GM12878 (cell line): ENCODE measurements at regions not wholly inside any gene's neighbourhood (a gene's known extent, or its start where the extent isn't known, plus 50 kb on each side); places are given as distances from the start of the nearest gene placed in this dataset.

Experiments used
- ATAC-seq: fragments of 200-7000 bp; cut with Tn5 transposase; 3 replicates; pipeline ENCODE4 v1.9.1; 2020; ENCODE audit warnings: mild to moderate bottlenecking, moderate library complexity
- BruUV-seq: library from RNA; stranded (reverse); fragments of 400-500 nt; replicated peaks from 2 replicates; lab custom pipeline; 2021; lab: Mats Ljungman, UMichigan
- CTCF ChIA-PET: fragments of 300-600 bp; sonication (Branson Sonifier 250); formaldehyde crosslinking; extraction: SDS; loops from one replicate; lab custom pipeline; 2021; ENCODE audit warnings: inconsistent platforms; lab: Yijun Ruan, JAX
- POLR2A ChIA-PET: fragments of 350-600 bp; formaldehyde crosslinking; extraction: SDS; loops from one replicate; lab custom pipeline; 2021; ENCODE audit warnings: inconsistent platforms; lab: Charles Lee
- RAD21 ChIA-PET: fragments of 300-600 bp; sonication (Branson Sonifier 250); formaldehyde crosslinking; loops from one replicate; lab custom pipeline; 2023; ENCODE audit warnings: antibody characterized with exemption; ENCODE audit not compliant: unreplicated experiment; lab: Charles Lee
- SMC1A ChIA-PET: fragments of 300-600 bp; sonication (Branson Sonifier 250); formaldehyde crosslinking; loops from one replicate; lab custom pipeline; 2023; ENCODE audit not compliant: unreplicated experiment, uncharacterized antibody; lab: Charles Lee
- DNase-seq: peaks from one replicate; pipeline ENCODE4 v3.0.0-alpha.2; 2011; ENCODE audit warnings: low read depth, low spot score
- FAIRE-seq: peaks from 3 replicates; lab custom pipeline; 2011; peaks lifted over from hg19 to GRCh38; lab: Jason Lieb, UNC
- H2AFZ ChIP-seq: 2 replicates; pipeline ENCODE4 v1.6.0; 2011; ENCODE audit warnings: low read depth, low read length, control low read depth; ENCODE audit not compliant: control insufficient read depth
- H3K27ac ChIP-seq: 2 replicates; pipeline ENCODE4 v1.5.1; 2011; ENCODE audit warnings: control low read depth; ENCODE audit not compliant: control insufficient read depth, insufficient read depth
- H3K27me3 ChIP-seq, 2 experiments: replicated peaks in 1 of 2; 2 replicates each; pipeline versions ENCODE4 v1.6.0 to v1.6.1; 2011; ENCODE audit warnings: low read length in 1 of 2; ENCODE audit not compliant: control insufficient read depth in 2 of 2, insufficient read depth in 2 of 2
- H3K36me3 ChIP-seq, 2 experiments: 2 replicates each; pipeline ENCODE4 v1.5.1; 2011; ENCODE audit warnings: low read length in 1 of 2; ENCODE audit not compliant: control insufficient read depth in 2 of 2, insufficient read depth in 2 of 2
- H3K4me1 ChIP-seq: 2 replicates; pipeline ENCODE4 v1.6.1; 2011; ENCODE audit warnings: mild to moderate bottlenecking, low read length, moderate library complexity, mixed read lengths; ENCODE audit not compliant: control insufficient read depth, insufficient read depth
- H3K4me2 ChIP-seq: 2 replicates; pipeline ENCODE4 v1.6.0; 2011; ENCODE audit warnings: control low read depth; ENCODE audit not compliant: control insufficient read depth, insufficient read depth
- H3K4me3 ChIP-seq: fragments of 200-600 bp; sonication (generic); 2 replicates; pipeline ENCODE4 v1.5.1; 2016
- H3K79me2 ChIP-seq: 2 replicates; pipeline ENCODE4 v1.6.0; 2011; ENCODE audit warnings: low read length; ENCODE audit not compliant: control insufficient read depth, insufficient read depth
- H3K9ac ChIP-seq: 2 replicates; pipeline ENCODE4 v1.8.0; 2011; ENCODE audit warnings: low read length, control low read depth, mixed read lengths; ENCODE audit not compliant: control insufficient read depth, insufficient read depth
- H3K9me3 ChIP-seq: replicated peaks from 3 replicates; pipeline ENCODE4 v1.5.1; 2011; ENCODE audit warnings: mild to moderate bottlenecking, low read length; ENCODE audit not compliant: control insufficient read depth, insufficient read depth
- H4K20me1 ChIP-seq: 2 replicates; pipeline ENCODE4 v1.6.0; 2011; ENCODE audit not compliant: control insufficient read depth, insufficient read depth
- EZH2 ChIP-seq: IDR thresholded peaks from 2 replicates; pipeline ENCODE4 v1.6.1; 2012; ENCODE audit warnings: low read depth, mild to moderate bottlenecking, control low read depth, inconsistent platforms, low read length, borderline replicate concordance; ENCODE audit not compliant: control insufficient read depth
- PML ChIP-seq: IDR thresholded peaks from 2 replicates; pipeline ENCODE4 v1.6.1; 2012; ENCODE audit warnings: low read length, inconsistent platforms
- SPI1 ChIP-seq: IDR thresholded peaks from 2 replicates; pipeline ENCODE4 v1.6.1; 2011; ENCODE audit warnings: low read depth, mild to moderate bottlenecking, low read length, moderate library complexity, borderline replicate concordance; ENCODE audit not compliant: insufficient read depth
- WGBS: methylation state at CpG from one replicate; pipeline ENCODE4 v1.1.6; 2016; ENCODE audit warnings: low lambda C conversion rate; ENCODE audit not compliant: insufficient replicate concordance, insufficient coverage; ENCODE audit errors: missing lambda C conversion rate; 5-methylcytosine and 5-hydroxymethylcytosine counted together
- in situ Hi-C: fragments of 300-500 bp; cut with MboI; formaldehyde crosslinking; loops from 9 replicates; pipeline ENCODE4 v1.14.3; 2018; ENCODE audit warnings: mixed read lengths
- intact Hi-C: fragments of 100-400 bp; cut with micrococcal nuclease; formaldehyde crosslinking; loops from one replicate; pipeline ENCODE4 v1.14.2; 2022; ENCODE audit not compliant: unreplicated experiment
- TF ChIP-seq, protein P1 (sequence below): fragments of 450-650 bp; IDR thresholded peaks from 2 replicates; pipeline ENCODE4 v1.6.1; 2016; ENCODE audit warnings: mild to moderate bottlenecking, moderate library complexity, borderline replicate concordance
- TF ChIP-seq, protein P2 (sequence below): fragments of 150-350 bp; IDR thresholded peaks from 2 replicates; pipeline ENCODE4 v1.6.1; 2014; ENCODE audit warnings: mild to moderate bottlenecking, low read depth, low read length
- TF ChIP-seq, protein P3 (sequence below): fragments of 450-650 bp; IDR thresholded peaks from 2 replicates; pipeline ENCODE4 v1.6.1; 2017; ENCODE audit warnings: mild to moderate bottlenecking, low read depth, inconsistent platforms; ENCODE audit not compliant: poor library complexity, severe bottlenecking

DNA sequence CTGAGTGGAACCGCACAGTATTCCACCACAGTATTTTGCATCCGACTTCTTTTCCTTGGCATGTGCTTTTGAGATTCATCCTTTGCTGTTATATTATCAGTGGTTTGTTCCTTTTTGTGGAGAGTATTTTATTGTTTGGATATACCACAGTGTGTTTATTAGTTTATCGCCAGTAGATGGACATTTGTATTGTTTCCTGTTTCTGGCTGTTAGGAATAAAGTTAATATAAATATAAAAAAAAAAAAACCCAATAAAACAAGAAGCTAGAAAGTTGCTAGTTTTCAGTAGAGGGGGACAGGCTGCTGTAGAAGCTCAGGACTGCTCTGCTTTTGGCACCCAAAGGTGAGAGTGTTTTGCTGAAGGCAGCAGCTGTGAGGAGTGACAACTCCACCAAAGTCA is 62.0 kb upstream of the EEA1 start:
- 100% methylated on average over 3 of the region's 3 CpGs for WGBS
- Histone ChIP-seq H3K79me2 (no peaks in the 10 kb centered on the region; the same call in 1 of the 2 replicates), H2AFZ (no peak overlapping the region), H3K27ac (no peak overlapping the region), H3K9me3 (peaks cover 5% of the 10 kb centered on the region), H4K20me1 (no peaks in the 10 kb centered on the region), H3K9ac (no peak overlapping the region)
- ATAC-seq (no peak), DNase-seq (no peak), FAIRE-seq (no peak)
- in situ Hi-C loops = no loop called here
- ChIA-PET SMC1A (interaction anchor here (0.6 to 18.9 kb wide), 13 partner anchors 13 to 1116 kb away, joined by 3 to 420 read pairs (median 6); partner anchors contain the start of gene EEA1), CTCF (interaction anchor here (0.6 to 10.5 kb wide), 10 partner anchors 17 to 426 kb away, joined by 3 to 166 read pairs (median 4); no protein-coding TSS in a partner anchor)
- TF ChIP-seq EZH2 (no peak), PML (no peak), SPI1 (no peak)
- TF ChIP-seq, protein P1, sequence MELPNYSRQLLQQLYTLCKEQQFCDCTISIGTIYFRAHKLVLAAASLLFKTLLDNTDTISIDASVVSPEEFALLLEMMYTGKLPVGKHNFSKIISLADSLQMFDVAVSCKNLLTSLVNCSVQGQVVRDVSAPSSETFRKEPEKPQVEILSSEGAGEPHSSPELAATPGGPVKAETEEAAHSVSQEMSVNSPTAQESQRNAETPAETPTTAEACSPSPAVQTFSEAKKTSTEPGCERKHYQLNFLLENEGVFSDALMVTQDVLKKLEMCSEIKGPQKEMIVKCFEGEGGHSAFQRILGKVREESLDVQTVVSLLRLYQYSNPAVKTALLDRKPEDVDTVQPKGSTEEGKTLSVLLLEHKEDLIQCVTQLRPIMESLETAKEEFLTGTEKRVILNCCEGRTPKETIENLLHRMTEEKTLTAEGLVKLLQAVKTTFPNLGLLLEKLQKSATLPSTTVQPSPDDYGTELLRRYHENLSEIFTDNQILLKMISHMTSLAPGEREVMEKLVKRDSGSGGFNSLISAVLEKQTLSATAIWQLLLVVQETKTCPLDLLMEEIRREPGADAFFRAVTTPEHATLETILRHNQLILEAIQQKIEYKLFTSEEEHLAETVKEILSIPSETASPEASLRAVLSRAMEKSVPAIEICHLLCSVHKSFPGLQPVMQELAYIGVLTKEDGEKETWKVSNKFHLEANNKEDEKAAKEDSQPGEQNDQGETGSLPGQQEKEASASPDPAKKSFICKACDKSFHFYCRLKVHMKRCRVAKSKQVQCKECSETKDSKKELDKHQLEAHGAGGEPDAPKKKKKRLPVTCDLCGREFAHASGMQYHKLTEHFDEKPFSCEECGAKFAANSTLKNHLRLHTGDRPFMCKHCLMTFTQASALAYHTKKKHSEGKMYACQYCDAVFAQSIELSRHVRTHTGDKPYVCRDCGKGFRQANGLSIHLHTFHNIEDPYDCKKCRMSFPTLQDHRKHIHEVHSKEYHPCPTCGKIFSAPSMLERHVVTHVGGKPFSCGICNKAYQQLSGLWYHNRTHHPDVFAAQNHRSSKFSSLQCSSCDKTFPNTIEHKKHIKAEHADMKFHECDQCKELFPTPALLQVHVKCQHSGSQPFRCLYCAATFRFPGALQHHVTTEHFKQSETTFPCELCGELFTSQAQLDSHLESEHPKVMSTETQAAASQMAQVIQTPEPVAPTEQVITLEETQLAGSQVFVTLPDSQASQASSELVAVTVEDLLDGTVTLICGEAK = peak; percentile 52; the same call in 1 of the 2 replicates
- TF ChIP-seq, protein P2, sequence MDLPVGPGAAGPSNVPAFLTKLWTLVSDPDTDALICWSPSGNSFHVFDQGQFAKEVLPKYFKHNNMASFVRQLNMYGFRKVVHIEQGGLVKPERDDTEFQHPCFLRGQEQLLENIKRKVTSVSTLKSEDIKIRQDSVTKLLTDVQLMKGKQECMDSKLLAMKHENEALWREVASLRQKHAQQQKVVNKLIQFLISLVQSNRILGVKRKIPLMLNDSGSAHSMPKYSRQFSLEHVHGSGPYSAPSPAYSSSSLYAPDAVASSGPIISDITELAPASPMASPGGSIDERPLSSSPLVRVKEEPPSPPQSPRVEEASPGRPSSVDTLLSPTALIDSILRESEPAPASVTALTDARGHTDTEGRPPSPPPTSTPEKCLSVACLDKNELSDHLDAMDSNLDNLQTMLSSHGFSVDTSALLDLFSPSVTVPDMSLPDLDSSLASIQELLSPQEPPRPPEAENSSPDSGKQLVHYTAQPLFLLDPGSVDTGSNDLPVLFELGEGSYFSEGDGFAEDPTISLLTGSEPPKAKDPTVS = no peak
- TF ChIP-seq, protein P3, sequence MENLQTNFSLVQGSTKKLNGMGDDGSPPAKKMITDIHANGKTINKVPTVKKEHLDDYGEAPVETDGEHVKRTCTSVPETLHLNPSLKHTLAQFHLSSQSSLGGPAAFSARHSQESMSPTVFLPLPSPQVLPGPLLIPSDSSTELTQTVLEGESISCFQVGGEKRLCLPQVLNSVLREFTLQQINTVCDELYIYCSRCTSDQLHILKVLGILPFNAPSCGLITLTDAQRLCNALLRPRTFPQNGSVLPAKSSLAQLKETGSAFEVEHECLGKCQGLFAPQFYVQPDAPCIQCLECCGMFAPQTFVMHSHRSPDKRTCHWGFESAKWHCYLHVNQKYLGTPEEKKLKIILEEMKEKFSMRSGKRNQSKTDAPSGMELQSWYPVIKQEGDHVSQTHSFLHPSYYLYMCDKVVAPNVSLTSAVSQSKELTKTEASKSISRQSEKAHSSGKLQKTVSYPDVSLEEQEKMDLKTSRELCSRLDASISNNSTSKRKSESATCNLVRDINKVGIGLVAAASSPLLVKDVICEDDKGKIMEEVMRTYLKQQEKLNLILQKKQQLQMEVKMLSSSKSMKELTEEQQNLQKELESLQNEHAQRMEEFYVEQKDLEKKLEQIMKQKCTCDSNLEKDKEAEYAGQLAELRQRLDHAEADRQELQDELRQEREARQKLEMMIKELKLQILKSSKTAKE = no peak
- TF ChIP-seq, all 136 proteins: peak for 1
- H3K4me3 ChIP-seq = no peak overlapping the region
- ChIA-PET RAD21 (interaction anchor here (0.6 to 6.1 kb wide), 11 partner anchors 19 to 435 kb away, joined by 3 to 99 read pairs (median 6); no protein-coding TSS in a partner anchor), POLR2A (interaction anchor here (0.6 to 5.9 kb wide), 6 partner anchors 18 to 1058 kb away, joined by 3 to 39 read pairs (median 4); no protein-coding TSS in a partner anchor)
- intact Hi-C loops = no loop called here
- no peak overlapping the region for H3K4me2 ChIP-seq
- peaks cover 52% of the 10 kb centered on the region for H3K4me1 ChIP-seq
- no peaks in the 10 kb centered on the region for H3K27me3 ChIP-seq
- no TSS peak for BruUV-seq
- no peaks in the 10 kb centered on the region for H3K36me3 ChIP-seq
